Heart right ventricle (tissue), 16 donors: ENCODE measurements at regions not wholly inside any gene's neighbourhood (a gene's known extent, or its start where the extent isn't known, plus 50 kb on each side); places are given as distances from the start of the nearest gene placed in this dataset.
A peak's percentile ranks its signal among the peaks of the same experiment; 100 is the strongest.
"Not testable (repeated sequence)": the region's sequence is repeated elsewhere in the genome, so short reads cannot be mapped to it uniquely, and the experiment has no call there.

ENCODE experiments used
- ATAC-seq, 8 donors: fragments of 200-7000 bp; cut with Tn5 transposase; one replicate each; pipeline ENCODE4 v1.9.1; 2020; ENCODE audit warnings: mild to moderate bottlenecking in 8 of 8, moderate library complexity in 8 of 8, moderate number of reproducible peaks in 1 of 8
- DNase-seq, 2 donors: peaks; one replicate each; pipeline ENCODE4 v3.0.0-alpha.2; 2020
- H3K27ac ChIP-seq, 10 donors: fragments of 200-600 bp; sonication (generic) in 2 of 10; one replicate each; pipeline versions ENCODE4 v1.5.0 to v1.8.0; 2020 to 2022; ENCODE audit warnings: mild to moderate bottlenecking in 3 of 10
- H3K27me3 ChIP-seq, 7 donors: fragments of 200-600 bp; one replicate each; pipeline ENCODE4 v1.8.0; 2021 to 2022; ENCODE audit warnings: mild to moderate bottlenecking in 2 of 7
- H3K36me3 ChIP-seq, 9 donors: fragments of 200-600 bp; sonication (generic) in 1 of 9; one replicate each; pipeline versions ENCODE4 v1.5.0 to v1.8.0; 2020 to 2022; ENCODE audit warnings: mild to moderate bottlenecking in 2 of 9
- H3K4me1 ChIP-seq, 9 donors: fragments of 200-600 bp; sonication (generic) in 1 of 9; one replicate each; pipeline versions ENCODE4 v1.5.0 to v1.8.0; 2020 to 2022; ENCODE audit warnings: mild to moderate bottlenecking in 4 of 9
- H3K4me3 ChIP-seq, 10 donors: fragments of 200-600 bp; sonication (generic) in 2 of 10; one replicate each; pipeline versions ENCODE4 v1.5.0 to v1.8.0; 2020 to 2022; ENCODE audit warnings: mild to moderate bottlenecking in 7 of 10, moderate library complexity in 2 of 10
- H3K9me3 ChIP-seq, 11 donors: fragments of 200-600 bp in 10 of 11; sonication (generic) in 2 of 11; one replicate each; pipeline versions ENCODE4 v1.5.0 to v1.8.0; 2013 to 2022; ENCODE audit warnings: mild to moderate bottlenecking in 2 of 11, control low read depth in 1 of 11, moderate library complexity in 1 of 11
- WGBS, 2 donors: extraction: QIAGEN DNeasy Blood & Tissue Kit; methylation state at CpG; one replicate each; pipeline ENCODE4 v1.1.7; 2013; ENCODE audit warnings: inconsistent platforms in 1 of 2; 5-methylcytosine and 5-hydroxymethylcytosine counted together
- intact Hi-C, 10 donors: fragments of 100-400 bp; cut with DNase I; formaldehyde crosslinking; loops; one replicate each; pipeline versions ENCODE4 v1.11.1 to v1.14.2; 2022
- TF ChIP-seq, protein P1 (sequence below), 9 donors: fragments of 200-600 bp; sonication (generic) in 2 of 9; IDR thresholded peaks; one replicate each; pipeline versions ENCODE4 v1.5.0 to v1.8.0; 2021 to 2022; ENCODE audit warnings: antibody characterized with exemption in 9 of 9, mild to moderate bottlenecking in 5 of 9, moderate library complexity in 1 of 9
- donor health status: Arrhythmogenic right ventricular cardiomyopathy.
- donor health status: ischemic (EF 13 %, LVEDD 7.1; RV severe dilation, severe dysfunction).
- donor health status: healthy with polysubstance abuse.
- donor health status: DM: no; HTN: yes; CAD: no.
- donor health status: DM: no; HTN: no; CAD: no.
- donor health status: ischemic (EF 25% LVEDD 6.9; RV normal size, moderate dysfunction).
- donor health status: ischemic (EF 25% LVEDD 5.7; RV mildly dilated, moderate dysfunction).
- donor health status: healthy.
- donor health status: DM: yes; HTN: yes; CAD: no.
- donor health status: Ischemic cardiomyopathy.
- donor health status: ischemic (EF 35%, LVEDD 5.7; RV mildly dilated, moderate dysfunction).
- donor health status: nonischemic (EF 11% LVEDD 7.7; RV severe dilation, severe dysfunction).
- donor health status: DM: yes; HTN: yes; CAD: no.
- donor health status: PGD.
- donor health status: ischemic (EF 29% LVEDD 5.4; RV normal size, mild dysfunction).
- donor health status: nonischemic (EF 23%, LVEDD 6.1; RV moderate dilation, normal function).

DNA sequence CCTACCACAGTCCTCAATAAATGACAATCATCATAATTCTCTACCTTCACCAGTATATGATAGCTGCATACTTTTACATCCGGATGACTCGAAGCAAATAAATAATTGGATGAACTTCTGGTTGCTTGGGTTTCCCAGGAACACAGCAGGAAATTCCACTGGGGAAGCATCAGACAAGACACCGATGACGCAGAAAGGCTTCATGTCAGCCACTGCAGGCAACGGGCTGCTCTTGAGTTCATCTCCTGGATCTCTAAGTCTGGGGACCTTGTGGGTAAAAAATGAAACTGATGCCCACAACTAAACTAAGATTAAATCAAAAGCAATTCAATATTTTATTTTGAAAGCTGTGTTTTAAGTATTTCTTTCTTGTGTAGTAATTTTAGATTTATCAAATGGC, 472.1 kb upstream of the C16orf82 start:
- no peak overlapping the region for H3K4me3 ChIP-seq
- no peak for ATAC-seq
- H3K9me3 ChIP-seq: no peaks in the 10 kb centered on the region
- no peak overlapping the region for H3K27ac ChIP-seq
- no peak for DNase-seq
- intact Hi-C loops: no loop called here
- TF ChIP-seq, protein P1, sequence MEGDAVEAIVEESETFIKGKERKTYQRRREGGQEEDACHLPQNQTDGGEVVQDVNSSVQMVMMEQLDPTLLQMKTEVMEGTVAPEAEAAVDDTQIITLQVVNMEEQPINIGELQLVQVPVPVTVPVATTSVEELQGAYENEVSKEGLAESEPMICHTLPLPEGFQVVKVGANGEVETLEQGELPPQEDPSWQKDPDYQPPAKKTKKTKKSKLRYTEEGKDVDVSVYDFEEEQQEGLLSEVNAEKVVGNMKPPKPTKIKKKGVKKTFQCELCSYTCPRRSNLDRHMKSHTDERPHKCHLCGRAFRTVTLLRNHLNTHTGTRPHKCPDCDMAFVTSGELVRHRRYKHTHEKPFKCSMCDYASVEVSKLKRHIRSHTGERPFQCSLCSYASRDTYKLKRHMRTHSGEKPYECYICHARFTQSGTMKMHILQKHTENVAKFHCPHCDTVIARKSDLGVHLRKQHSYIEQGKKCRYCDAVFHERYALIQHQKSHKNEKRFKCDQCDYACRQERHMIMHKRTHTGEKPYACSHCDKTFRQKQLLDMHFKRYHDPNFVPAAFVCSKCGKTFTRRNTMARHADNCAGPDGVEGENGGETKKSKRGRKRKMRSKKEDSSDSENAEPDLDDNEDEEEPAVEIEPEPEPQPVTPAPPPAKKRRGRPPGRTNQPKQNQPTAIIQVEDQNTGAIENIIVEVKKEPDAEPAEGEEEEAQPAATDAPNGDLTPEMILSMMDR (IDR thresholded peaks at IDR 0.05): no peak
- no peaks in the 10 kb centered on the region for H3K36me3 ChIP-seq
- WGBS, 2 donors: 46 to 64% methylated on average over 5 of the region's 5 CpGs
- no peaks in the 10 kb centered on the region for H3K4me1 ChIP-seq
- H3K27me3 ChIP-seq: peaks cover 0 to 25% (median 0%) of the 10 kb centered on the region in 7 donors

DNA sequence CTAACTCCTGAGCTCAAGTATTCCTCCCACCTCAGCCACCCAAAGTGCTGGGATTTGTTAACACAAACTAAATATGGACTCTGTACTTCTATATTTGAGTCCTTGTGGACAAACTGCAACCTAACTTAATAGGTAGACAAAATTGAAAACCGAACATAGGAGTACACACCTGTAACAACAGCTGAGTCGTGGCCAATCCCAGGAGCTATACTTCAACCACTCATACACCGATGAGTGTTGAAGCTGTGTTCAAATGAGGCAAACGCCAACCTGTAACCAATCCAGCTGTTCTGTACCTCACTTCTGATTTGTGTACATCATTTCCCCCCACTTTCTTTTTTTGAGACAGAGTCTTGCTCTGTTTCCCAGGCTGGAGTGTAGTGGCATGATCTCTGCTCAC, 471.5 kb upstream of the C16orf82 start:
- H3K27me3 ChIP-seq: peaks cover 0 to 25% (median 0%) of the 10 kb centered on the region in 7 donors
- H3K4me1 ChIP-seq: no peaks in the 10 kb centered on the region
- no peak overlapping the region for H3K4me3 ChIP-seq
- 79 to 85% methylated on average over 4 of the region's 4 CpGs for WGBS, 2 donors
- intact Hi-C loops: no loop called here
- H3K36me3 ChIP-seq: no peaks in the 10 kb centered on the region
- TF ChIP-seq, protein P1 (IDR thresholded peaks at IDR 0.05): no peak
- DNase-seq (no peak), ATAC-seq (no peak)
- no peak overlapping the region for H3K27ac ChIP-seq
- no peaks in the 10 kb centered on the region for H3K9me3 ChIP-seq

DNA sequence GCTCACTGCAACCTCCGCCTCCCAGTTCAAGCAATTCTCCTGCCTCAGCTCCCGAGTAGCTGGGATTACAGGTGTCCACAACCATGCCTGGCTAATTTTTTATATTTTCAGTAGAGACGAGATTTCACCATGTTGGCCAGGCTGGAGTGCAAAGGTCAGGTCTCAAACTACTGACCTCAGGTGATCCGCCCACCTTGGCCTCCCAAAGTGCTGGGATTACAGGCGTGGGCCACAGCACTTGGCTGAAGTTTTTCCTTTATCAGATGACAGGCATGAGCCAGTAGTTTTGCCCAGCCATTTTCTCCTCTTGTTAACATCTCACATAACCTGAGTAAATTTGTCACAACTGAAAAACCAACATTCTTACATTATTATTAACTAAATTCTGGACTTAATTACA, 470.7 kb upstream of the C16orf82 start:
- H3K27ac ChIP-seq, H3K4me3 ChIP-seq, H3K9me3 ChIP-seq, DNase-seq, H3K36me3 ChIP-seq, ATAC-seq, H3K4me1 ChIP-seq, intact Hi-C loops: not testable (repeated sequence)
- H3K27me3 ChIP-seq: peaks cover 0 to 17% (median 0%) of the 10 kb centered on the region in 7 donors
- 81 to 86% methylated on average over 5 of the region's 5 CpGs for WGBS, 2 donors

DNA sequence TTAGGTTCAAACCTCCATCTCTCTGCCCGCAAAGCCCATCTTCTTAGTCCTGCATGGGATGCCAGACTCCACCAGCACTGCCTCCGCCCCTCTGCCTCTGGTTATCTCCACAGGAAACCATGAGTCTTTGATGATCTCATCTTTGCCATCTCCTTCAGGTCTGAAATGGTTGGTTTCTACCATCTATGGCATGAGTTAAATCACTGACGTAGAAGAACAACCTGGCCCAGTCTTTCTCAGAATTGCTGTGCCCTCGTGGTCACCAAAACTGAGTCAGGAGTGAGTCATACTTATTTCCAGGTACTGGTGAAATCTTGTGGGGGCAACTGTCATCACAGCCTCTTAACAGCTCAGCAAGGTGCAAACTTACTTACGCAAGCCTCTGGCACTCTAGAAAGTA, 468.7 kb upstream of the C16orf82 start:
- H3K36me3 ChIP-seq: no peaks in the 10 kb centered on the region
- intact Hi-C loops: no loop called here
- no peaks in the 10 kb centered on the region for H3K9me3 ChIP-seq
- DNase-seq: no peak
- no peak for ATAC-seq
- H3K27me3 ChIP-seq: peaks cover 0 to 14% (median 0%) of the 10 kb centered on the region in 7 donors
- TF ChIP-seq, protein P1 (IDR thresholded peaks at IDR 0.05): no peak
- 67 to 72% methylated on average over 5 of the region's 5 CpGs for WGBS, 2 donors
- no peak overlapping the region for H3K27ac ChIP-seq
- H3K4me1 ChIP-seq: no peaks in the 10 kb centered on the region
- H3K4me3 ChIP-seq: no peak overlapping the region

DNA sequence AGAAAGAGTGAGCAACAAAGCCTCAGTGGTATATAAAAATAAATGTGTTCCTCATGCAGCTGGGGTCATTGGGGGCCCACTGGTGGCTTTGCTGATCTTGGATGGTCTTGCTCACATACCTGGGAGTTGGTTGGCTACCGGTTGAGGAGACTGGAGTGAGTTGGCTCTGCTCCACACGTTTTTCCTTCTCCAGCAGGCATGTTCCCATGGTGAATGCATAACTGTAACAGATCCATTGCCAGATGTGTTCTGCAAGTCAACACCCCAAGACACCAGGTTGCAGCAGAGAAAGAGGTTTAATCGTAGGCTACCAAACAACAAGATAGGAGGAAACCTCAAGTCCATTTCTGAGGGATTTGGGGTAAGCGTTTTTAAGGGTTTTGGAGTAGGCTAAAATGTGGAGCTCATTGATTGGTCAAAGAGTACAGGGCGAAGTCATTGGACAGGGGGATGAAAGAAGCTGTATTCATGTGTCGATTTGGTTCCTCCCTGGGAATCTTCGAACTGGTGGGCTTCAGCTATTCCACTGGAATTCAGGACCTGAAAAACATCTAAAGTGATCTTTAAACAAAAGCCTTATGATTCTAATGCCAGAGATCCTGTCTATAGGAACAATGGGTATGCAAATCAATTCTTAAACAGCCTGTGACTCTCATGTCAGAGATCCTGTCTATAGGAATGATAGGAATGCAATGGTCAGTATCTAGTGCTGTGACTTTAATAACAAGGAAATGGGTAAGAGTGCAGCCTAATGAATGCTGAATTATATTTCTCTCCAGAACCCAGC, 467.5 kb upstream of the C16orf82 start:
- Histone ChIP-seq H3K4me3 (no peak overlapping the region), H3K9me3 (no peaks in the 10 kb centered on the region), H3K36me3 (no peaks in the 10 kb centered on the region), H3K4me1 (no peaks in the 10 kb centered on the region), H3K27ac (peak overlapping the region in 1 of 10 donors; percentile 62), H3K27me3 (peaks cover 0 to 20% (median 0%) of the 10 kb centered on the region in 7 donors)
- DNase-seq: no peak
- intact Hi-C loops: no loop called here
- TF ChIP-seq, protein P1 (IDR thresholded peaks at IDR 0.05): no peak
- ATAC-seq: no peak
- WGBS, 2 donors: 64 to 67% methylated on average over 7 of the region's 7 CpGs
